Astrocyte (in vitro differentiated cells and primary cell): ENCODE measurements at regions not wholly inside any gene's neighbourhood (a gene's known extent, or its start where the extent isn't known, plus 50 kb on each side); places are given as distances from the start of the nearest gene placed in this dataset.

Experiments
- CTCF ChIP-seq: IDR thresholded peaks from 2 replicates; pipeline ENCODE4 v1.5.1; 2011; ENCODE audit warnings: low read depth, mild to moderate bottlenecking, inconsistent platforms, low read length, moderate library complexity; ENCODE audit not compliant: insufficient read depth
- EZH2 ChIP-seq: IDR thresholded peaks from 2 replicates; pipeline ENCODE4 v1.6.1; 2012; ENCODE audit warnings: mild to moderate bottlenecking, low read length, inconsistent platforms; ENCODE audit not compliant: insufficient read depth

GRCh38 chr4:95672811-95673210 is 124.0 kb upstream of the UNC5C start:
- no peak for TF ChIP-seq CTCF
- no peak for TF ChIP-seq EZH2
